ENCODE measurements at regions not wholly inside any gene's neighbourhood (a gene's known extent, or its start where the extent isn't known, plus 50 kb on each side); places are given as distances from the start of the nearest gene placed in this dataset.

- intact Hi-C loops (cut with micrococcal nuclease) (no loop called here), dilution Hi-C loops (cut with MboI; ENCODE audit: extremely low pct_ligation_motif_present, low sequenced_read_pairs) (no loop called here)
- Histone ChIP-seq H2AFZ (ENCODE audit: low read depth, low read length) (no peak overlapping the region), H3K4me2 (ENCODE audit: insufficient read depth, low read length) (no peak overlapping the region), H3K27me3 (ENCODE audit: control insufficient read depth in 2 of 2, insufficient read depth in 2 of 2, low read length in 2 of 2) (no peaks in the 10 kb centered on the region), H3K9ac (replicated peaks; ENCODE audit: extremely low read depth, insufficient read depth, low read length) (no peak overlapping the region), H3K9me1 (replicated peaks; ENCODE audit: control insufficient read depth, extremely low read depth, insufficient read depth, low read length) (no peaks in the 10 kb centered on the region), H3K79me2 (ENCODE audit: control insufficient read depth, insufficient read depth, low read length) (no peaks in the 10 kb centered on the region), H3K36me3 (ENCODE audit: control insufficient read depth in 2 of 2, extremely low read depth in 1 of 2, insufficient read depth in 2 of 2, low read length in 2 of 2) (no peaks in the 10 kb centered on the region), H4K20me1 (replicated peaks; ENCODE audit: control insufficient read depth, extremely low read depth, insufficient read depth, low read length) (no peaks in the 10 kb centered on the region), H3K4me1 (ENCODE audit: control insufficient read depth, extremely low read depth, insufficient read depth, low read length) (no peaks in the 10 kb centered on the region), H3K27ac (ENCODE audit: insufficient read depth, low read depth, low read length) (no peak overlapping the region), H3K9me3 (replicated peaks; ENCODE audit: control insufficient read depth, insufficient read depth, low read length) (no peaks in the 10 kb centered on the region), H3K4me3 (replicated peaks in 1 of 3; ENCODE audit: insufficient read depth in 1 of 3, low read depth in 1 of 3, low read length in 3 of 3) (no peak overlapping the region)
- BruUV-seq (replicated peaks): no TSS peak
- CTCF ChIA-PET: interaction anchor here (0.6 to 0.9 kb wide), 2 partner anchors 41 to 148 kb away, joined by 3 read pairs; no protein-coding TSS in a partner anchor
- no peak for FAIRE-seq
- TF ChIP-seq EZH2 (IDR thresholded peaks at IDR 0.05; ENCODE audit: borderline replicate concordance, low read depth, low read length, severe bottlenecking) (no peak), MYC (IDR thresholded peaks at IDR 0.05; ENCODE audit: low read depth, low read length) (no peak), POLR2AphosphoS5 (IDR thresholded peaks at IDR 0.05; ENCODE audit: insufficient read depth, low read depth, low read length) (no peak), CTCF (IDR thresholded peaks at IDR 0.05; ENCODE audit: extremely low read depth in 1 of 2, insufficient read depth in 1 of 2, low read depth in 1 of 2, low read length in 2 of 2) (no peak), JUN (IDR thresholded peaks at IDR 0.05; ENCODE audit: borderline replicate concordance, insufficient read depth, insufficient read length, low read depth) (no peak), GATA2 (IDR thresholded peaks at IDR 0.05; ENCODE audit: insufficient read depth, insufficient read length, low read depth, low read length) (no peak), FOS (IDR thresholded peaks at IDR 0.05; ENCODE audit: borderline replicate concordance, insufficient read depth, low read length) (no peak), POLR2A (IDR thresholded peaks at IDR 0.05; ENCODE audit: low read depth, low read length) (no peak)
- TF ChIP-seq, protein P1, sequence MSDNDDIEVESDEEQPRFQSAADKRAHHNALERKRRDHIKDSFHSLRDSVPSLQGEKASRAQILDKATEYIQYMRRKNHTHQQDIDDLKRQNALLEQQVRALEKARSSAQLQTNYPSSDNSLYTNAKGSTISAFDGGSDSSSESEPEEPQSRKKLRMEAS (IDR thresholded peaks at IDR 0.05; ENCODE audit: insufficient read depth, insufficient read length): no peak
- POLR2A ChIA-PET: no interaction called here
- DNase-seq (ENCODE audit: low read depth, low spot score): no peak
These were observed 490.7 kb upstream of the FLRT2 start for GRCh38 chr14:85039353-85039626.
